Cardiac fibroblast (primary cell): ENCODE measurements at regions not wholly inside any gene's neighbourhood (a gene's known extent, or its start where the extent isn't known, plus 50 kb on each side); places are given as distances from the start of the nearest gene placed in this dataset.
A peak's percentile ranks its signal among the peaks of the same experiment; 100 is the strongest.

Experiments used
- DNase-seq, 2 donors: peaks; one replicate each; pipeline versions ENCODE4 v3.0.0 to v3.0.0-alpha.2; 2010; ENCODE audit warnings: low read depth in 2 of 2
- H3K4me3 ChIP-seq, 2 donors: replicated peaks in 1 of 2; 1 replicate in 1 of 2; 2 replicates in 1 of 2; pipeline ENCODE4 v1.5.1; 2011; ENCODE audit warnings: low read depth in 2 of 2, low read length in 2 of 2, mild to moderate bottlenecking in 2 of 2, moderate library complexity in 1 of 2
- CTCF ChIP-seq: IDR thresholded peaks from one replicate; pipeline ENCODE4 v1.5.1; 2011; ENCODE audit warnings: low read depth, mild to moderate bottlenecking, low read length, inconsistent platforms

GRCh38 chr4:120331486-120332370 is 265.1 kb upstream of the MAD2L1 start:
- TF ChIP-seq CTCF = no peak
- peak in 1 of 2 donors; percentile 3 for DNase-seq
- no peak overlapping the region for H3K4me3 ChIP-seq

GRCh38 chr4:120329386-120329785 is 262.7 kb upstream of the MAD2L1 start:
- DNase-seq = no peak
- no peak overlapping the region for H3K4me3 ChIP-seq
- no peak for TF ChIP-seq CTCF

GRCh38 chr4:120327276-120327675 is 260.6 kb upstream of the MAD2L1 start:
- DNase-seq = peak in 1 of 2 donors; percentile 2
- H3K4me3 ChIP-seq = no peak overlapping the region
- TF ChIP-seq CTCF = no peak

- DNase-seq = no peak
- TF ChIP-seq CTCF = no peak
- H3K4me3 ChIP-seq = no peak overlapping the region
Observed at GRCh38 chr4:120319046-120319767, 252.6 kb upstream of the MAD2L1 start.

- DNase-seq = no peak
- TF ChIP-seq CTCF = no peak
Observed at GRCh38 chr4:120318196-120318846, 251.7 kb upstream of the MAD2L1 start.

GRCh38 chr4:120317713-120318112 is 251.1 kb upstream of the MAD2L1 start:
- no peak for TF ChIP-seq CTCF
- no peak for DNase-seq
- no peak overlapping the region for H3K4me3 ChIP-seq

More at GRCh38 chr4:120318196-120318846, 251.7 kb upstream of the MAD2L1 start:
- no peak overlapping the region for H3K4me3 ChIP-seq
